Hepatocyte (in vitro differentiated cells): ENCODE measurements at regions not wholly inside any gene's neighbourhood (a gene's known extent, or its start where the extent isn't known, plus 50 kb on each side); places are given as distances from the start of the nearest gene placed in this dataset.

Experiments
- DNase-seq: peaks from one replicate; pipeline ENCODE4 v3.0.0-alpha.2; 2016; ENCODE audit warnings: low spot score
- H2AFZ ChIP-seq: fragments of 200-600 bp; sonication (generic); 2 replicates; pipeline ENCODE4 v1.6.0; 2016; ENCODE audit warnings: antibody characterized with exemption, mild to moderate bottlenecking
- H3K27ac ChIP-seq: fragments of 200-600 bp; sonication (generic); 2 replicates; pipeline ENCODE4 v1.5.1; 2016; ENCODE audit warnings: mild to moderate bottlenecking
- H3K27me3 ChIP-seq: fragments of 200-600 bp; sonication (generic); 2 replicates; pipeline ENCODE4 v1.6.1; 2016
- H3K36me3 ChIP-seq: fragments of 200-600 bp; sonication (generic); replicated peaks from 2 replicates; pipeline ENCODE4 v1.5.1; 2016; ENCODE audit warnings: low read depth; ENCODE audit not compliant: insufficient read depth
- H3K4me1 ChIP-seq: fragments of 200-600 bp; sonication (generic); 2 replicates; pipeline ENCODE4 v1.5.1; 2016; ENCODE audit warnings: mild to moderate bottlenecking, moderate library complexity; ENCODE audit not compliant: insufficient read depth
- H3K4me2 ChIP-seq: fragments of 200-600 bp; sonication (generic); 2 replicates; pipeline ENCODE4 v1.6.0; 2016
- H3K4me3 ChIP-seq: fragments of 200-600 bp; sonication (generic); 2 replicates; pipeline ENCODE4 v1.5.1; 2016; ENCODE audit warnings: mild to moderate bottlenecking
- H3K79me2 ChIP-seq: fragments of 200-600 bp; sonication (generic); 2 replicates; pipeline ENCODE4 v1.6.0; 2017; ENCODE audit warnings: mild to moderate bottlenecking
- H3K9me2 ChIP-seq: fragments of 200-600 bp; sonication (generic); replicated peaks from 2 replicates; pipeline ENCODE4 v1.6.0; 2017; ENCODE audit warnings: mild to moderate bottlenecking; ENCODE audit not compliant: insufficient read depth
- H3K9me3 ChIP-seq: fragments of 200-600 bp; sonication (generic); 2 replicates; pipeline ENCODE4 v1.5.1; 2016; ENCODE audit warnings: low read depth, mild to moderate bottlenecking
- H4K20me1 ChIP-seq: fragments of 200-600 bp; sonication (generic); 2 replicates; pipeline ENCODE4 v1.6.0; 2016; ENCODE audit warnings: mild to moderate bottlenecking; ENCODE audit not compliant: insufficient read depth, poor library complexity, severe bottlenecking
- EZH2 ChIP-seq: fragments of 200-600 bp; sonication (generic); IDR thresholded peaks from 2 replicates; pipeline ENCODE4 v1.6.1; 2016; ENCODE audit warnings: antibody characterized with exemption, mild to moderate bottlenecking, borderline replicate concordance
- EZH2phosphoT487 ChIP-seq: fragments of 200-600 bp; sonication (generic); IDR thresholded peaks from one replicate; pipeline ENCODE4 v1.6.1; 2018; ENCODE audit warnings: antibody characterized with exemption, mild to moderate bottlenecking, low read depth, moderate library complexity; ENCODE audit not compliant: unreplicated experiment, severe bottlenecking
- WGBS: methylation state at CpG from one replicate; pipeline ENCODE4 v1.1.6; 2016; ENCODE audit warnings: low lambda C conversion rate; ENCODE audit errors: missing lambda C conversion rate; 5-methylcytosine and 5-hydroxymethylcytosine counted together
- TF ChIP-seq, protein P1 (sequence below): fragments of 200-600 bp; sonication (generic); IDR thresholded peaks from 2 replicates; pipeline ENCODE4 v1.5.1; 2016; ENCODE audit warnings: antibody characterized with exemption, mild to moderate bottlenecking; ENCODE audit not compliant: poor library complexity

DNA sequence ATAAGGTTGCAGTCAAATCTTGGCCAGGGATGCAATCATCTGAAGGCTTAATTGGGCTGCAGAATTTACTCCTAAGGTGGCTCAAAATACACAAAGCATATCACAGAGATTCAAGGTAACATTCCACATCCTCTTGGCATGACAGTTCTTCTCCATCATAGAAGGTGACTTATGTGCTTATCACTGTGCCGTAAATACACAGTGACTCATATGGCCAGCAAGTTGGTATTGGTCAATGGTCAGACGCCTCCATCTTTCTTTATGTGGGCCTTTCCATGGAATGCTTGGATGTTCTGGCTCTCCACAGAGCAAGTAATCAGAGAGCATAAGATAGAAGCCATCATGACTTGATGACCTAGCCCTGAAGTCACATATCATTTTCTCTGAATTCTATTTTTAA, 168.8 kb upstream of the ST8SIA2 start:
- Histone ChIP-seq H3K9me3 (no peaks in the 10 kb centered on the region), H4K20me1 (no peaks in the 10 kb centered on the region), H3K27me3 (no peaks in the 10 kb centered on the region), H3K79me2 (no peaks in the 10 kb centered on the region), H3K4me1 (no peaks in the 10 kb centered on the region), H3K4me2 (no peak overlapping the region), H3K4me3 (no peak overlapping the region), H3K27ac (no peak overlapping the region), H3K9me2 (no peaks in the 10 kb centered on the region), H3K36me3 (no peaks in the 10 kb centered on the region), H2AFZ (no peak overlapping the region)
- 86% methylated on average over 2 of the region's 2 CpGs for WGBS
- TF ChIP-seq EZH2 (no peak), EZH2phosphoT487 (no peak)
- TF ChIP-seq, protein P1, sequence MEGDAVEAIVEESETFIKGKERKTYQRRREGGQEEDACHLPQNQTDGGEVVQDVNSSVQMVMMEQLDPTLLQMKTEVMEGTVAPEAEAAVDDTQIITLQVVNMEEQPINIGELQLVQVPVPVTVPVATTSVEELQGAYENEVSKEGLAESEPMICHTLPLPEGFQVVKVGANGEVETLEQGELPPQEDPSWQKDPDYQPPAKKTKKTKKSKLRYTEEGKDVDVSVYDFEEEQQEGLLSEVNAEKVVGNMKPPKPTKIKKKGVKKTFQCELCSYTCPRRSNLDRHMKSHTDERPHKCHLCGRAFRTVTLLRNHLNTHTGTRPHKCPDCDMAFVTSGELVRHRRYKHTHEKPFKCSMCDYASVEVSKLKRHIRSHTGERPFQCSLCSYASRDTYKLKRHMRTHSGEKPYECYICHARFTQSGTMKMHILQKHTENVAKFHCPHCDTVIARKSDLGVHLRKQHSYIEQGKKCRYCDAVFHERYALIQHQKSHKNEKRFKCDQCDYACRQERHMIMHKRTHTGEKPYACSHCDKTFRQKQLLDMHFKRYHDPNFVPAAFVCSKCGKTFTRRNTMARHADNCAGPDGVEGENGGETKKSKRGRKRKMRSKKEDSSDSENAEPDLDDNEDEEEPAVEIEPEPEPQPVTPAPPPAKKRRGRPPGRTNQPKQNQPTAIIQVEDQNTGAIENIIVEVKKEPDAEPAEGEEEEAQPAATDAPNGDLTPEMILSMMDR = no peak
- no peak for DNase-seq

DNA sequence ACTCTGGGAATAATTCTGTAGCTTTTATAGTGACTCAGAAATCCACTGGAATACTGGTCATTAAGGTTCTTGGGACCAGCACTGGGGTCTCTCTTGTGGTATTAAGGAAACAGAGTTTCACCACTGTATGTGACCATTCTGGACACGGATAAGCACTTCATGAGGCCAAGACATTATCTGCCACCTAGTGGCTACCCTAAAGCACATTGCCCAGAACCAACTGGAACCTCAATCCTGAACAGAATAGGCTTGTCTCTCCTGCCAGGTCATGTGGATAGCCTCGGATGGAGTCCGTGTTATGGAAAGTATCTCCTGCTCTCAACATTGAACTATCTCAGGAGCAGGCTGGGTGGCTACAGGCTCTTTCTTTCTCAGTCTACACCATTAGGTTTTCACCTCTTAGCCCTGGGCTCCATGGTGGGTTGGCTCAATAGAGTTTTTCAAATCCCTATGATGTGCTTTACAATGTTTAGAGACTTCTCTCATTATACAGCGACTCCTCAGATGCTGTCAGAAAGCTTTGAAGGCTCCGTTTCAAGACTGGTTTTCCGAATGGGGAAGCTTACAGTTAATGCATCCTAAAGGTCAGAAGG, 167.6 kb upstream of the ST8SIA2 start:
- no peaks in the 10 kb centered on the region for H3K27me3 ChIP-seq
- H4K20me1 ChIP-seq = no peaks in the 10 kb centered on the region
- H3K79me2 ChIP-seq = no peaks in the 10 kb centered on the region
- H3K4me2 ChIP-seq = no peak overlapping the region
- H3K9me3 ChIP-seq = no peaks in the 10 kb centered on the region
- H3K4me3 ChIP-seq = no peak overlapping the region
- no peaks in the 10 kb centered on the region for H3K36me3 ChIP-seq
- WGBS = 55% methylated on average over 6 of the region's 6 CpGs
- H2AFZ ChIP-seq = no peak overlapping the region
- TF ChIP-seq, protein P1 = peak; percentile 59
- no peak for TF ChIP-seq EZH2phosphoT487
- H3K27ac ChIP-seq = no peak overlapping the region
- DNase-seq = peak; percentile 58
- no peaks in the 10 kb centered on the region for H3K4me1 ChIP-seq
- H3K9me2 ChIP-seq = no peaks in the 10 kb centered on the region

- no peaks in the 10 kb centered on the region for H3K27me3 ChIP-seq
- no peak overlapping the region for H2AFZ ChIP-seq
- 78% methylated on average over 2 of the region's 2 CpGs for WGBS
- no peak overlapping the region for H3K4me2 ChIP-seq
- H3K79me2 ChIP-seq = no peaks in the 10 kb centered on the region
- H3K9me3 ChIP-seq = no peaks in the 10 kb centered on the region
- H3K9me2 ChIP-seq = no peaks in the 10 kb centered on the region
- H3K4me1 ChIP-seq = no peaks in the 10 kb centered on the region
- no peaks in the 10 kb centered on the region for H3K36me3 ChIP-seq
- H4K20me1 ChIP-seq = no peaks in the 10 kb centered on the region
- no peak overlapping the region for H3K27ac ChIP-seq
- peak; percentile 20 for DNase-seq
- no peak for TF ChIP-seq EZH2phosphoT487
- TF ChIP-seq, protein P1 = no peak
- TF ChIP-seq EZH2 = no peak
- no peak overlapping the region for H3K4me3 ChIP-seq
Measured at GRCh38 chr15:92228830-92229229, 164.9 kb upstream of the ST8SIA2 start.

GRCh38 chr15:92231461-92231860, 162.2 kb upstream of the ST8SIA2 start:
- no peaks in the 10 kb centered on the region for H4K20me1 ChIP-seq
- H3K4me3 ChIP-seq = no peak overlapping the region
- no peak overlapping the region for H3K4me2 ChIP-seq
- 71% methylated on average over 4 of the region's 4 CpGs for WGBS
- no peaks in the 10 kb centered on the region for H3K27me3 ChIP-seq
- H3K27ac ChIP-seq = no peak overlapping the region
- peaks cover 4% of the 10 kb centered on the region for H3K9me3 ChIP-seq
- H3K9me2 ChIP-seq = no peaks in the 10 kb centered on the region
- no peaks in the 10 kb centered on the region for H3K36me3 ChIP-seq
- no peak overlapping the region for H2AFZ ChIP-seq
- no peak for DNase-seq
- TF ChIP-seq, protein P1 = no peak
- no peaks in the 10 kb centered on the region for H3K79me2 ChIP-seq
- H3K4me1 ChIP-seq = no peaks in the 10 kb centered on the region
